ENCODE measurements at regions not wholly inside any gene's neighbourhood (a gene's known extent, or its start where the extent isn't known, plus 50 kb on each side); places are given as distances from the start of the nearest gene placed in this dataset.
A peak's percentile ranks its signal among the peaks of the same experiment; 100 is the strongest.
"Not testable (repeated sequence)": the region's sequence is repeated elsewhere in the genome, so short reads cannot be mapped to it uniquely, and the experiment has no call there.

DNA sequence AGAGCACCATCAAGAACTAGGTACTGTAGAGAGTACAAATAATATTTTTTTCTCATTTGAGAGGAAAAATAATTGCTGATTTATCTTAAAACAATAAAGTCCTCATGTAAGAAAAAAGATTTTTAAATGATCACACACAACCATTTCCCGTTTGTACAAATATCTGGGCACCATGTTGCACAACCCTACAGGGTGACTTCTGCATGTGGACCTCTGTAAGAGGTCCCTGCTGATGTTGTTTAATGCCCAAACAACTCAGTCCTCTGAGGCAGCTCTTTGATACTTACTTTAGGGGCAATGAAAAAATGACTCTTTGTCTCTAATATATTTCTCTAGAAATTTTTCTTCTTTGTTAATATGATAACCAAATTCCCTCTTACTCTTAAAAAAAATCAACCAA, 168.1 kb upstream of the SATB1 start:
- DNase-seq = no peak

DNA sequence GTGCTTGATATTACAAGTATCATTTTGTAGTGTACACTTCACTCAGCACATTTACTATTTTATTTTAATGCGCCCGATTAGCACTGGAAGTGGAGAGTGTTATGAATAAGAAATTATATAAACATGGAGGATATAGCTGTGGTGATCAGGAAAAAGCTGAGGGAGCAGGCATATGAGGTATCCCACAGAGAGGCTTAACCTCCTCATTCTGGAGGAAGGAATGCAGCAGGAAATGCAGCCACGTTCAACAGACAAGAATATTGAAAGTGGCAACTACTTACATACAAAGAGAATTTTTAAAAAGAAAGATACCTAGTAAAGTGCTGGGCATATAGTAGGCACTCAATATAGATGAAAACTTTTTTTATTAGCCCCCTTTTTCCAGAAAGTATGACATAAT, 166.0 kb upstream of the SATB1 start:
- DNase-seq = no peak

DNA sequence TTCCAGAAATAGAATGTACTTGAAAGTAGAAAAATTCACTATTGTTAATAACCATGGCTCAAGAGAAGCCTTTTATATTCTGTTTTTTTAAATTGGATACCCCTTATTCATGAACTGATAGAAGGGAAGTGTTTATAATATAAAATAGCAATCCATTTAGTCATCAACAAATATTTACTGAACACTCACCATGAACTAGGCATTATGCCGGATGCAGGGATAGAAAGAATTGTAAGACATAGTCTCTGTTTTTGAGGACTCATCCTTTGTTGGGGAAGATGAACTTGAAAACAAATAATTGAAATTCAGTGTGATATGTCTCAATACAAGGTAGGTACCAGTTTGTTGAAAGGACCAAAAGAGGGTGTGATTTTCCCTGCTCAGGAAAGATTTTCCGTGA, 160.9 kb upstream of the SATB1 start:
- no peak for DNase-seq

DNA sequence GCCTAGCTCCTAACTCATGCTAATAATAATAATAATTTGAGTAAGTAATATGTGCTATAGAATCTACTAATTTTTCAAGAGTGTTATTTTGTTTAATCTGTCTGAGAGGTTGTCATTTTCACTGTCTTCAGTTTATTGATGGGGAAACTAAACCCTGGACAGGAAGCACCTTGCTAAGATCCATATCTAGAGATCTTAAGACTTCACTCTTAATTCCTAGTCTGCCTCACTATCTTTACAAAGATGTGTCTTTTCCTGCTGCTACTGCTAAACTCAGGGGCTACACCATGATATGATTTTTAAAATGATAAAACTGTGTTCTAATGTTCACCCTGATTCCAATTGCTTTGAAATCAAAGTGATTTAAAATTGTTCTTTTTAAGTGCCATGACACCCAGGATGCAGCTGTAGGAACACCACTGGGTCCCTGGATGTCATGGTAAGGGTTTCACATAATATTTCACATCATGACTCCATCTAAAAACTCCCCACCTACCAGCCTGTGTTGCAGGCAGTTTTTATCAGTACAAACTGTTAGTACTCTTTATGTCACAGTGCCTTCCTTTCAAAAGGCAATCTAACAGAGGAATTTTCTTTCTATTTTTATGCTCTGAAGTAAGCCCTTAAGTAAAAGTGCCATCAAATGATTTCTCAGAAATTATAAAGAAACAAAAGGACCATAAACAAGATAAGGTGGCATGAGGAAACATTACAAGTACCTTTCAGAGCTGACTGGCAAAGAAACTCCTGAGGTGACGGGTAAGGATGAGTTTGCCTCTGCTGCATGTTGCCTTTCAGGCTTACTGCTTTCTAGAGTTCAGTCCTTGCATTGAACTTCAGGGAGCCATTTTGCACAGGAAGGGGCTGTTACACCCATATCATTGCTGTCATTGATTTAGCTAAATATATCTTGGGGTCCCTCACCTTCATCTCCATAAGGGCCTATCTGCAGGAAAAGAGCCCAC, 160.1 kb upstream of the SATB1 start:
- no peak for DNase-seq

DNA sequence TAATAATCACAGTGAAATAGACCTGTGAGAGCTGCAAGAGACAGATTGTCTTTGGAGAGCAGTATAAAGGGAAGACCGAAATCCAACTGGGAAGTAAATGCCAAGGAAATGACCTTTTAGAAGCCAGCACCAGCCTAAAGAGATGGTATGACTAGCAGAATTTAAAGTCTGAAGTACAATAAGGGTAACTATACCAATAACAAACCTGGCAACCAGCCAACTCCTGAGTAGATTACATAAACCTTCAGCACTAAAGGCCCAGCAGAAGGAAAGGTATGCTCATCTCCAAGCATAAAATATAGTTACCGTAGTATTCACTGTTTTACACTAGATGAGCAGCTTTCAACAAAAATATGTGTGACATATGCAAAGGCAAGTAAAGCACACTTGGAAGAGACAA, 155.1 kb upstream of the SATB1 start:
- DNase-seq = no peak

DNA sequence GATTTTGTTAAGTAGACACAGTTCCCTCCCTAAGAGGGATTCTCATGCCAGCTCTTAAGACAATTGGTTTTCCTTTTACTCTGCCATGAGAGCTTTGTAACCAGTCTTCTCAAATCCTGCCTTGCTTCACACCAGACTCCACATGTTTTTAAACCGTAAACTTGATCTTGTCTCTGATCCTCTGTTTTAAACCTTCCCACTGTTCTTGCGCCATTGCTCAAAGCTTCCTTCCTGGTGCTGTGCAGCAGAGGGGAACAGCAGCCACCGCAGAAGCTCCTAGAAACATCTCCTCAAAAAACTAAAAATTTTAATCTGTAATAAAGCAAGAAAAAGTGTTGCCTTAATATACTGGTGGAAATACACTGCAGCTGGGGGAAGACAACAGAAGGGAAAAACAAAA, 154.5 kb upstream of the SATB1 start:
- no peak for DNase-seq

DNA sequence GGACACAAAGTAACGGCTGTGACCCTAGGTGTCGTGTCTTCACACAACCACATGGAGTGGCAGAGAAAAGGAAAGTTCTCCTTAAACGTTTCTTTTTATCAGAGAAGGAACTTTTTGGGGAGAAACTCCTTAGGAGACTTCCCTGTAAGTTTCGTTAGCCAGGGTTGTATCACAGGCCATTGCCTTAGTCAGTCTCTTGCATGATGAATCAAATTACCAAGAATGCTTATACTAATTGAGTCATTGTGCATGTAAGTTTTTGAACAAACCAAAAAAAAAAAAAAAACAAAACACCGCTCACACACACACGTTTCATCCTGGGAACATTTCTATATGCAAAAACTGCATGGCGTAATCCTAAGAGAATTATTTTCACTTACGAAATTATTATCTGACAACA, 150.4 kb upstream of the SATB1 start:
- no peak for DNase-seq

DNA sequence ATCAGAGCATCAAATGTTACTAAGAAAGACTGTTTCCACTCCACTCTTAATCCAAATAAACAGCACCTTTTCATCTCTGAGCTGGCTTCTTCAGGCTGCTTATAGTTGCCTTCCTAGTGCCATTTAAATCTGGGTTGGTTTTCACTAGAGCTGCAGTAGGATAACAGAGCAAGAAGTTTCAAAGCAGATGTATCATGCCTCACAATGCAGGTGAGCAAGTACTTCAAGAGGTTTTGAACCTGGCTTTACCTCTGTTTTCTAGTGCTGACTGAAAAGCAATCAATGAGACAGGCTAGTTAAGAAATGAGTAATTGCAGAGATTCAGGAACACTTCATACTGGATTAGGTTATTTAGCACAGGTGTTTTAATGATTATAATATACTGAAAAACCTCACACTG, 147.7 kb upstream of the SATB1 start:
- DNase-seq = no peak

DNA sequence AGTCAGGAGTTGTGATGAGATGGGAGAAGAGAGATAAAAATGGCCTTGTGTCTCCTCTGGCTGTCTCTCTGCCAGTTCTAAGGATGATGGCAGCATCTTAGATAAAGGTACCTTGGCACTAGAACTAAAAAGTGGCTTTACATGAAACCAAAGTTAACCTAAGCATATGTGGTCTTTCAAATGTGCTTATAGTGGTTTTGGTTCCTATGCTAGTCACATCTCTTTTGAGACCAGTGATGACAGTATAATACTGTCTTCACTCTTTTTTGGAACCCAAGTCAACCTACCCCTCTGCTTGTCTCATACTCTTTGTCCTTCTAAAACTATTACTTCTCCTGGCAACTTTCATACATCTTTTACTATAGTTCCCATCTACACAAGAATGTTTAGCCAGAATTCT, 142.2 kb upstream of the SATB1 start:
- DNase-seq = no peak

DNA sequence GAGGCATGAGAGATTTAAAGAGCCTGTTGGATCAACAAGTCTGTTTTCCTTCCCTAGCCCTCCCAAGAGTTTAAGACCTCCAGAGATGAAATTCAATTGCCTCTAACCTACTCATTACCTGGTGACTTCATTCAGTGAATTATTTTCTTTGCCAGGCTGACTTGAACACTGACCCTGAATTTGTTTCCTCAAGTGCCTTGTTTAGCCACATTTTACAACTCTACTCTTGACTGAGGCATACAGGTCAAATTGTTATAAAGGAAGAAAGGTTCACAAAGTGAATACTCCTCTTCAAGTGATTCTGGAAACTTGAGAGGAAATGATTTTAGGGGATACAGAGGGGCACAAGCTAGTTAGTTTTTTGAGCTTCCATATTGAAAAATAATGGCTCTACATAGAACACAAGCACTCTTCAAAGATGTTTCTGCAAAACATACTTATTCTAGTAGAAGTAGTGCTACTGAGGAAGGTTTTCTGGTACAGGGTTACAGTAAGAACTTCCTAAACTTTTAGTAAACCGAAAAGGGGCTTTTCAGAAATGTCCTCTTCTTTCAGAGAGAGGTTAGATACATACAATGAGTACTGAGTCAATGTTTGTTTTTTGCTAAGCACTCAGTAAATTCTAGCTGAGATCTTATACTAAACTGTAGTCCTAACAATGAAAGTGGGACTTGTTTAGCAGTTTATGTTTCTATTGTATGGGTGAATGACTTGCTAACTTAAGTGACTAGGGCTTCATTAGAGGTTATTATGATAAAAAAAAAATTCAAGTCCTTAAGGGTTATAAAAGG, 137.4 kb upstream of the SATB1 start:
- no peak for DNase-seq

DNA sequence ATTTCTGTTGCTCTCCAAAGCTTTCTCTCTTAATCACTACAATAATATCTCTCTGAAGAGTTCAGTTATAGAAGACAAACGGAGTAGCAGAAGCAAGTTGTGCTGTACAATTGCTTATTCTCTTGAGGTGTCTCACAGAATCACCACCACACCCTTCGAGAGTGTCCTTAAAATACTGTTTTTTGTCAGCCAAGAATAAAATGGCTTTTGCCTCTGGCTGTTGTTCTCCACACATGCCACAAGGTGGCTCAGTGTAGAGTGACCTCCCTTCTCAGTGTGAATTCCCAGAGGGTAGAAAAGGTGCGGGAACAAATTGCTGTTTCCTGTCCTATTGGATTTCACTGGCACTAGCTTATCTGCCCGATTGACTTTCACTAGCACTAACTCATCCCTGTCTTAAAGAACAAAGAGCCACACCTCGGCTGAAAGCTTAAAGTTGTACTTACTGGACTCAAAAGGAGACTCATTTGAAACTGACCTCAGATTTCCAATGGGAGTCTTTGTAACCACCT, 134.2 kb upstream of the SATB1 start:
- DNase-seq = peak; percentile 1 to 9

DNA sequence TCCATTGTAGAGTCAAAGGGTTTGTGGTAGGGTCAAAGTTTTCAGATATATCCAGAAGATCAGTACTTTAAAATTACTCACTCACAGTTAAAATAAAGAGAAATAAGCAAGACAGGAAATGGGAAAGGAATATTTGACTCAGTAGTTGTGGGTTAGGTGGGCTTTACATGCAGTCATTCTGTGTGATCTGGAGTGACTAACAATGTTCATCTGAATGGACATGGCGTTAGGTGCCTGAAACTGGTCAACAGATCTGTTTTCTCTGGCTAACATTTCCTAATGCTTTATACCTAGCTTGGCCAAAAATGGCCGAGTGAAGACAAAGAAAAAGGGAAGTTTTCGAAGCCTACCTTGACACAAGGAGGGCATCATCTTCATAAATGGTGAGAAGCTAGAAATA, 133.4 kb upstream of the SATB1 start:
- DNase-seq = no peak

DNA sequence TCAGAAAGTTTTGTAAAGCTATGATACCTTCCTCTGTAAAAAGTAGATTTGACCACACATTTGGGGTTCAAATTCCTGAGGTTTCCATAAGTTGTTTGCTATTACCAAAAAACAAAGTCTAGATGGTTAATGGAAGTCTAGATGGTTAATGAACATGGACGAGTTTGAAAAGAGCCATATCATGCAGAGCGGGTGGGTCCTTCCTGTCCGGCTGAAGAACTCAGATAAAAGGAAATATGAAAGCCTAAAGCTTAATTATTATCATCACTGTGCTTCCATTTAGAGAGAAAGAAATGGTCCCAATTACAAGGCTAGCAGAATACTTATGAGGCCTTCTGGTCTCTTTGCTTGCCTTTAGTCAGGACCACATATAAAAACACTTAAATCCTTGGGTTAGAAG, 132.1 kb upstream of the SATB1 start:
- no peak for DNase-seq

DNA sequence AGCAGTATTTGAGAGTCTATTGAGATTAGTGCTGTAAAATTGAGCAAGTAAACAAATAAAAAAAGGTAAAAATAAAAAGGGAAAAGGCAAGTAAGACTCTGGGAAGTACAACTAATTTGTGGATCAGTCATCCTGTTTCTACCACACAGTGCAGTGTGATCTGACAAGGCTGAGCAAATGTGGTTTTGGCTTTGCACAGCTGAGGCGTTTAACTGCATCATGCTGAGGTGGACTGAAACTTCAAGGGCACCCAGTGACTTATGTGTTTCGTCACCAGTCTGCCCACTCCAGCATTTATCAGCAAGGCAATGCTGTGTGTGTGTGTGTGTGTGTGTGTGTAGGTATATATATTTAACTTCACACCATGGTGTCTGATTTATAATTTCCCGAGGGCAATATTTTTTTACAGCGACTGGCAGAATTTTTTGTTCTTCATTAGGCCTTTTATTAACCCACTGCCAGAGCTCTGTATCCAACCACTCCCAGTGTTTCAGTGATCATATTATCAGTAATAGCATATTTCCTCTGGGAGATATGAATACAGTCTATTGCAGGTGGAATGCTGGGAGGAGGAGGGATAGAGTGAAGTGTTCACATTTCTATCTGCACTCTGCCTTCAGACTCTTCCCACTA, 131.5 kb upstream of the SATB1 start:
- DNase-seq = no peak

DNA sequence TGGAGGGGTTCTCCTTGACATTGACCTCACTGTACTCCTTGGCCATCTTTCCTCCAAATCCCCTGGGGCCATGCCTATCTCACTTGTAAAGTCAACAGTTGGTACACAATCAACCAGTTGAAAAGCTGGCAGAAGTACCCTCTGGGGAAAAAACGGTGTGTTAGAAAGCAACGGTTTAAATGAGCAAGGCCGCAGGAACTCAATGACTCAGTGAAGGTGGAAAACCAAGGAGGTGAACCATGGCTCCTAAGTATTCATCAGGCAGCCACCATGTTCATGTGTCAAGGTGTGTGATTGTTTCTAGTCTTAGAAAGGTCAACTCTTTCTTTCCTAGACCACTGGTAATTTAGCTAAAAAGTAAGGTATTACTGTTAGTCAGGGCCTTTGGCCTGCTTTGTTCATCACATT, 130.9 kb upstream of the SATB1 start:
- DNase-seq = no peak

DNA sequence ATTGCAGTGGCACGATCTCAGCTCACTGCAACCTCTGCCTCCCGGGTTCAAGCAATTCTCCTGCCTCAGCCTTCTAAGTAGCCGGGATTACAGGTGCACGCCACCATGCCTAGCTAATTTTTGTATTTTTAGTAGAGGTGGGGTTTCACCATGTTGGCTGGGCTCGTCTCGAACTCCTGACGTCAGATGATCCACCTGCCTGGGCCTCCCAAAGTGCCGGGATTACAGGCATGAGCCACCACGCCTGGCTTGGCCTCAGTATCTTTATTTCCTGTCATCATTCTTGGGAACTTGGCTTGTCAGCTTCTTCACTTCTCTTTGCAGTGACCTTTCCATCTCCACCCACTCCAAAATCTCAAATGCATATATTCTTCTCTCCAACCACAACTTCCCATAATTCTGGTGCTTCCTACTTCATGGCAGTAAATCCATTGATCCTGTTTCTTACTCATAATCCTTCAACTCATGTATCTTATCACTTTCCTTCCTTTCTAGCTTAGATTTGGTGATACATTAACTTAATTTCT, 127.5 kb upstream of the SATB1 start:
- DNase-seq = not testable (repeated sequence)

DNA sequence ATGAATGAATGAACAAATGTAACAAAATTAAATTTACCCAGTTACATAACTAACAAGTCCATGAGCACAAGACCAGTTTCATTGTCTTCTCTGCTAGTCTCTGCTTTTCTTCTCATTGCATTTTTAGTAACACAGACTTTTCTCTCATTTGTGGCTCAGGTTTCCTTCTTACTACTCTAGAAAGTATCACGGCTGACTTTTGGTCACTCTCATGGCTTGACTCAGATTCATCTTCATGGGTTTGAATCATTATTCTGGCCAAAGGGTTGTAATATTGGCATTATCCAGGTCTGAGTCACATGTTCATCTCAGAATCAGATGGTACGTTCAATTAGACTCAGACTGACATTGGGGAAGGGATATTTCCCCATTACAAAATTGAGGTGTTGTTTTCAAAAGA, 121.5 kb upstream of the SATB1 start:
- no peak for DNase-seq

DNA sequence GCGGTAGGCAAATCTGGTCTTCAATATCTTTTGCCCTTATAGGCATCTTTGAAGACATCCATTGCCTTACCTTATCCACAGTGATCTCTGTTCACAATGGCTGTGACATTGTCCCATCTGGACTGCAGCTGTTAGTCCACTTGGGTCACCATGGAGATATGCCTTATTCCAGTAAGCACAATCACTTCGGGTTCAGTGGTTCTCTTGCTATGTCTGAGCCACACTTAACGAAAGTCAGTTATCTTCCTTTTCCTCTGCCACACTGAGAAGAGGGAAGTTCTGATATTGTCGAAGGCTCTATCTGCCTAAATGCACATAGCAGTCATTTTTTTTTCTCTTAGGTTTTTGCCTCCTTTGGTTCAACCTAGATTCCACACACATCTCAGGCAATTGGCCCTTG, 119.0 kb upstream of the SATB1 start:
- no peak for DNase-seq

DNA sequence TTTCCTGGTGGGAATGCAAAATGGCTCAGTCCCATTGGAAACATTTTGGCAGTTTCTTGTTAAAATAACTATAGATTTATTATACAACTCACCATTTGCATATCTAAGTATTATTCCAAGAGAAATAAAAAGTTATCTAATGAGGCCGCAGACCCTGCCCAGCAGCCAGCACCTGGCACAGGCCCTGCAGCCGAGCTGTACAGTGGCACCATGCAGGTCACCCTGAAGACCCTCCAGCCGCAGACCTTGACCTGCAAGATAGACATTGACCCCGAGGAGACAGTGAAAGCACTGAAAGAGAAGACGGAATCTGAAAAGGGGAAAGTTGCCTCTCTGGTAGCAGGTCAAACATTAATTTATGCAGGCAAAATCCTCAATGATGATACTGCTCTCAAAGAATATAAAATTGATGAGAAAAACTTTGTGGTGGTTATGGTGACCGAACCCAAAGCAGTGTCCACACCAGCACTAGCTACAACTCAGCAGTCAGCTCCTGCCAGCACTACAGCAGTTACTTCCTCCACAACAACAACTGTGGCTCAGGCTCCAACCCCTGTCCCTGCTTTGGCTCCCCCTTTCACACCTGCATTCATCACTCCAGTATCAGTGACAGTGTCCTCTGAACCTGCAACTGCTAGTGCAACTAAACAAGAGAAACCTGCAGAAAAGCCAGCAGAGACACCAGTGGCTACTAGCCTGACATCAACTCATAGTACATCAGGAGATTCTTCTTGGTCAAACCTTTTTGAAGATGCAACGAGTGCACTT, 113.5 kb upstream of the SATB1 start:
- DNase-seq = no peak

DNA sequence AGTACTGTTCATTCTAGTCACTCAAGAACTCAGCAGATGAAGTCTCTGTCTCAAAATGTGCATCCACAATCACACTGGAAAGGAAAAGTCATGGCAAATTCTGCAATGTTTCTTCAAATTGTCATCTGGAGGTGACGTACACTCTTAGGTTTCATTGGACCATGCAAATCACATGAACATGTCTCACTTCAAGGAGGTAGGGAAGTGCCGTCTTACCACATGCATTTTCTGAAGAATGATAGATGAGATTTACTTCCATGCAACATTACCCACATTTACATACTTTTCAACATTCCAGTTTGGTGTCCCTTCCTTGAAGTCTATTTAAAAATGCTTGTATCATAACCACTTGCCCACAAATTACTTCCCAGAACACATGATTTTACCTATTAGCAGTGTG, 107.9 kb upstream of the SATB1 start:
- no peak for DNase-seq

DNA sequence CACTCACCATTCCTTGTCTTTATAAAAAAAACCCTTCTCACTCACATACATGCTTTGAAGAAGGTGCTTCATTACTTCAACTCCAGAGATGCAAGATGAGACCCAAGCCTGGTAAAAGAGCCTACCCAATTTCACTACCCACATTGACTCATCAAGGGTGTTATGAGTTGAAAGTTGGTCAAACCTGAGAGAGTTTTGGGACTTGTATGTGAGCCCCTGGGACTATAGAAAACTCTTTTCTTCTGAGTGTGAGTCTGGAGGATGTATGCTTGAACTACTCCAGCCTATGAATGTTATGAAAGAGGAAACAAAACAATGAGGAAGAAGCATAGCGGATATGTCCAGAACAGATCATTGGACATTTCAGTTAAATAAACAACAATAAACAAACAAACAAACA, 106.5 kb upstream of the SATB1 start:
- no peak for DNase-seq

DNA sequence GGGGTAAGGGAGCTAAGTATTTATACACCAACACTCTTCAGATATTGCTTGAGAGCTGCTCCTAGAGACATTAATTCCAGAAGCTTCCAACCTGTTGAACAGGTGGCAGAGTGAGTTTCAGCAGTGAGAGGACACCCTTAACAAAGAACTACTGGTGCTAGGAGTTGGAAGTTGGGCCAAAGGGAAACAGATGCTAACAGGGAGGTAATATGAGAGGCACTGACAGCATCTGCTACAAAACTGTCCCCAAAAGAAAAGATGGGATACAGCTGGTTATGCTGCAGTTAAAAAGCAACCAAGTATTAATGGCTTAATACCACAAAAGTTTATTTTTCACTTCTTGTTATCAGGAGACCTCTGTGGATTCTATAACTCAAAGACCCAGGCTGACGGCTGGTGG, 104.5 kb upstream of the SATB1 start:
- no peak for DNase-seq

DNA sequence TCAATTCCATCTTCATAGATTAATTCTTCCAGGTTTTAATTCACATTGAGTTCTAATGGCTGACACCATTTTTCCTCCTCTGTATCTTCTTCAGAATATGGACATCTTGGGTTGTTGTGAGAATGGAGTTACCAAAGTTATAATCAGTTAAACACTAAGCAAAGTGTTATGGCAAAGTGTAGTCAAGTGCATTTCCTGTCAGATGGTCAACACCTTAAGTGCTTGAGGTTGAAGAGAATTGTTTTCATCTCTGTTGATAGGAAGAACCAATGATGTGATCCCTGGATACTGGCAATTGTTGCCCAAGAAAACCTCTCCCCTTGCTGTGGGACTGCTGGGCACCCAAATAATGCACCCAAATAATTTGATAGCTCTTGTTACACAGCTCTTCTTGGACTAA, 102.6 kb upstream of the SATB1 start:
- no peak for DNase-seq

All from NCI-H446 (cell line).